ENCODE measurements at regions not wholly inside any gene's neighbourhood (a gene's known extent, or its start where the extent isn't known, plus 50 kb on each side); places are given as distances from the start of the nearest gene placed in this dataset.
"Not testable (repeated sequence)": the region's sequence is repeated elsewhere in the genome, so short reads cannot be mapped to it uniquely, and the experiment has no call there.

DNA sequence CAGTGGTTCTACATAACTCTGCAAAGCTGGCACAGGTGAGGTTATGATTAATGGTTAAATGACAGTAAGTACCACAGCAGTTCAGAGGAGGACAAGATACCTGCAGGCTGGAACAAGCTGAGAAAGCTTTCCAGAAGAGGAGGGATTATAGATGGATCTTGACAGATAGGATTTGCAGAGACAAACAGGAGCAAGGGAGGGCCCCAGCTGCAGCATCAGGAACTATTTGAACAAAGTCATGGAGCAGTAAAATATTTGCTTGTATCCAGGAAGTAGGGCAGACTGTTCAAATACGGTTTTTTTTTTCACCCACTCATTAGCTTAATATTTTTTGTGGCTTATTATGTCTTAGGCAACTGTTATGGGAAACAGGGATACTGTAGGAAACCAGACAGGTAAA is 144.4 kb upstream of the MAN1A1 start:
- in situ Hi-C loops (cut with HindIII; ENCODE audit: low pct_unique_long_range_greater_than_20kb, low sequenced_read_pairs), result no loop called here
- Histone ChIP-seq H3K27me3 (ENCODE audit: control insufficient read depth, insufficient read depth, low read length) (no peaks in the 10 kb centered on the region), H3K27ac (ENCODE audit: low read length) (no peak overlapping the region), H3K9me3 (ENCODE audit: control insufficient read depth, insufficient read depth, low read depth, low read length) (no peaks in the 10 kb centered on the region), H3K4me1 (ENCODE audit: control insufficient read depth, insufficient read depth, low read length) (no peaks in the 10 kb centered on the region), H3K4me3 (ENCODE audit: low read depth in 2 of 2, low read length in 2 of 2) (no peak overlapping the region), H3K36me3 (ENCODE audit: control insufficient read depth, insufficient read depth, low read length) (no peaks in the 10 kb centered on the region)
- no TSS peak for BruUV-seq (replicated peaks)
- DNase-seq (ENCODE audit: low read depth, low spot score) (no peak), ATAC-seq (no peak)
- ChIA-PET POLR2A (no interaction called here), CTCF (interaction anchor here (0.7 kb wide), 1 partner anchor 80 kb away, joined by 3 read pairs; no protein-coding TSS in a partner anchor)
- TF ChIP-seq TCF7L2 (IDR thresholded peaks at IDR 0.05; ENCODE audit: low read depth, low read length), result no peak
- TF ChIP-seq, protein P1, sequence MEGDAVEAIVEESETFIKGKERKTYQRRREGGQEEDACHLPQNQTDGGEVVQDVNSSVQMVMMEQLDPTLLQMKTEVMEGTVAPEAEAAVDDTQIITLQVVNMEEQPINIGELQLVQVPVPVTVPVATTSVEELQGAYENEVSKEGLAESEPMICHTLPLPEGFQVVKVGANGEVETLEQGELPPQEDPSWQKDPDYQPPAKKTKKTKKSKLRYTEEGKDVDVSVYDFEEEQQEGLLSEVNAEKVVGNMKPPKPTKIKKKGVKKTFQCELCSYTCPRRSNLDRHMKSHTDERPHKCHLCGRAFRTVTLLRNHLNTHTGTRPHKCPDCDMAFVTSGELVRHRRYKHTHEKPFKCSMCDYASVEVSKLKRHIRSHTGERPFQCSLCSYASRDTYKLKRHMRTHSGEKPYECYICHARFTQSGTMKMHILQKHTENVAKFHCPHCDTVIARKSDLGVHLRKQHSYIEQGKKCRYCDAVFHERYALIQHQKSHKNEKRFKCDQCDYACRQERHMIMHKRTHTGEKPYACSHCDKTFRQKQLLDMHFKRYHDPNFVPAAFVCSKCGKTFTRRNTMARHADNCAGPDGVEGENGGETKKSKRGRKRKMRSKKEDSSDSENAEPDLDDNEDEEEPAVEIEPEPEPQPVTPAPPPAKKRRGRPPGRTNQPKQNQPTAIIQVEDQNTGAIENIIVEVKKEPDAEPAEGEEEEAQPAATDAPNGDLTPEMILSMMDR (IDR thresholded peaks at IDR 0.05), result no peak
- intact Hi-C loops (cut with micrococcal nuclease; ENCODE audit: unreplicated experiment), result no loop called here

DNA sequence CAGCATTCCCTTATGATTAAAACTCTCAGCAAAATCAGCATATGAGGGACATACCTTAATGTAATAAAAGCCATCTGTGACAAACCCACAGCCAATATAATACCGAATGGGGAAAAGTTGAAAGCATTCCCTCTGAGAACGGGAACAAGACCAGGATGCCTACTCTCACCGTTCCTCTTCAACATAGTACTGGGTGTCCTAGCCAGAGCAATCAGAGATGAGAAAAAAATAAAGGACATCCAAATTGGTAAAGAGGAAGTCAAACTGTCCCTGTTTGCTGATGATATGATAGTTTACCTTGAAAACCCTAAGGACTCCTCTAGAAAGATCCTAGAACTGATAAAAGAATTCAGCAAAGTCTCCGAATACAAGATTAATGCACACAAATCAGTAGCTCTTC is 141.6 kb upstream of the MAN1A1 start:
- intact Hi-C loops (cut with micrococcal nuclease; ENCODE audit: unreplicated experiment); H3K9me3 ChIP-seq (ENCODE audit: control insufficient read depth, insufficient read depth, low read depth, low read length); H3K36me3 ChIP-seq (ENCODE audit: control insufficient read depth, insufficient read depth, low read length); BruUV-seq (replicated peaks); DNase-seq (ENCODE audit: low read depth, low spot score); H3K27ac ChIP-seq (ENCODE audit: low read length); in situ Hi-C loops (cut with HindIII; ENCODE audit: low pct_unique_long_range_greater_than_20kb, low sequenced_read_pairs); H3K4me3 ChIP-seq (ENCODE audit: low read depth in 2 of 2, low read length in 2 of 2); H3K4me1 ChIP-seq (ENCODE audit: control insufficient read depth, insufficient read depth, low read length); H3K27me3 ChIP-seq (ENCODE audit: control insufficient read depth, insufficient read depth, low read length); POLR2A ChIA-PET; CTCF ChIA-PET; ATAC-seq: not testable (repeated sequence)

DNA sequence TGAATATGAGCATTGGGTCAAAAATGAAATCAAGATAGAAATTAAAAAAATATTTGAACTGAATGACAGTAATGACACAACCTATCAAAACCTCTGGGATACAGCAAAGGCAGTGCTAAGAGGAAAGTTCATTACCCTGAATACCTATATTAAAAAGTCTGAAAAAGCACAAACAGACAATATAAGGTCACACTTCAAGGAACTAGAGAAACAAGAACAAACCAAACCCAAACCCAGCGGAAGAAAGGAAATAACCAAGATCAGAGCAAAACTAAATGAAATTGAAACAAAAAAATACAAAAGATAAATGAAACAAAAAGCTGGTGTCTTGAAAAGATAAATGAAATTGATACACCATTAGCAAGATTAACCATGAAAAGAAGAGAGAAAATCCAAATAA is 140.5 kb upstream of the MAN1A1 start:
- BruUV-seq (replicated peaks); H3K36me3 ChIP-seq (ENCODE audit: control insufficient read depth, insufficient read depth, low read length); H3K27me3 ChIP-seq (ENCODE audit: control insufficient read depth, insufficient read depth, low read length); POLR2A ChIA-PET; H3K9me3 ChIP-seq (ENCODE audit: control insufficient read depth, insufficient read depth, low read depth, low read length); H3K27ac ChIP-seq (ENCODE audit: low read length); intact Hi-C loops (cut with micrococcal nuclease; ENCODE audit: unreplicated experiment); H3K4me1 ChIP-seq (ENCODE audit: control insufficient read depth, insufficient read depth, low read length); DNase-seq (ENCODE audit: low read depth, low spot score); CTCF ChIA-PET; ATAC-seq; H3K4me3 ChIP-seq (ENCODE audit: low read depth in 2 of 2, low read length in 2 of 2); in situ Hi-C loops (cut with HindIII; ENCODE audit: low pct_unique_long_range_greater_than_20kb, low sequenced_read_pairs): not testable (repeated sequence)

DNA sequence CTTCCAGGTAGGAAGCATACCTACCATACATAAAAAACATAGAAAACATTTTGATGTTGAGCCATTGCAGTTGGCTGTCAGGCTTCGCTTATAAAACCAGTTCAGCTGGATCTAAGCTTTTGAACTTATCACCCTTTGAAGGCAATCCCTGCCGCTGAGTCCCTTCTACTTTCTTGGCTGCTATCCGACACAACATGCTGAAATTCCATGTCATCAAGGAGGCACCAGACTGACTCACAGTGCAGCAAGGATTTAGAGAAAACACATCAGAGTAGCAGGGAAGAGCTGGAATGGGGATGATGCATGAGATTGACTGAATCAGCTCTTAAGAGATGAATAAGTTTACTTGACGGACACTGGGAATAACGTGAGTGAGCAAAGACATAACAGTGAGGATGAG is 135.0 kb upstream of the MAN1A1 start:
- in situ Hi-C loops (cut with HindIII; ENCODE audit: low pct_unique_long_range_greater_than_20kb, low sequenced_read_pairs), result no loop called here
- Histone ChIP-seq H3K36me3 (ENCODE audit: control insufficient read depth, insufficient read depth, low read length) (no peaks in the 10 kb centered on the region), H3K4me3 (ENCODE audit: low read depth in 2 of 2, low read length in 2 of 2) (no peak overlapping the region), H3K27me3 (ENCODE audit: control insufficient read depth, insufficient read depth, low read length) (no peaks in the 10 kb centered on the region), H3K27ac (ENCODE audit: low read length) (no peak overlapping the region), H3K9me3 (ENCODE audit: control insufficient read depth, insufficient read depth, low read depth, low read length) (no peaks in the 10 kb centered on the region), H3K4me1 (ENCODE audit: control insufficient read depth, insufficient read depth, low read length) (no peaks in the 10 kb centered on the region)
- CTCF ChIA-PET, result no interaction called here
- intact Hi-C loops (cut with micrococcal nuclease; ENCODE audit: unreplicated experiment), result no loop called here
- ATAC-seq (no peak), DNase-seq (ENCODE audit: low read depth, low spot score) (no peak)
- no TSS peak for BruUV-seq (replicated peaks)
- TF ChIP-seq SIN3A (IDR thresholded peaks at IDR 0.05; ENCODE audit: borderline replicate concordance, insufficient read depth, low read depth, low read length) (no peak), POLR2AphosphoS5 (IDR thresholded peaks at IDR 0.05; ENCODE audit: low read depth, low read length) (no peak), TCF7L2 (IDR thresholded peaks at IDR 0.05; ENCODE audit: low read depth, low read length) (no peak)
- TF ChIP-seq, protein P1 (IDR thresholded peaks at IDR 0.05), result no peak
- TF ChIP-seq, protein P2, sequence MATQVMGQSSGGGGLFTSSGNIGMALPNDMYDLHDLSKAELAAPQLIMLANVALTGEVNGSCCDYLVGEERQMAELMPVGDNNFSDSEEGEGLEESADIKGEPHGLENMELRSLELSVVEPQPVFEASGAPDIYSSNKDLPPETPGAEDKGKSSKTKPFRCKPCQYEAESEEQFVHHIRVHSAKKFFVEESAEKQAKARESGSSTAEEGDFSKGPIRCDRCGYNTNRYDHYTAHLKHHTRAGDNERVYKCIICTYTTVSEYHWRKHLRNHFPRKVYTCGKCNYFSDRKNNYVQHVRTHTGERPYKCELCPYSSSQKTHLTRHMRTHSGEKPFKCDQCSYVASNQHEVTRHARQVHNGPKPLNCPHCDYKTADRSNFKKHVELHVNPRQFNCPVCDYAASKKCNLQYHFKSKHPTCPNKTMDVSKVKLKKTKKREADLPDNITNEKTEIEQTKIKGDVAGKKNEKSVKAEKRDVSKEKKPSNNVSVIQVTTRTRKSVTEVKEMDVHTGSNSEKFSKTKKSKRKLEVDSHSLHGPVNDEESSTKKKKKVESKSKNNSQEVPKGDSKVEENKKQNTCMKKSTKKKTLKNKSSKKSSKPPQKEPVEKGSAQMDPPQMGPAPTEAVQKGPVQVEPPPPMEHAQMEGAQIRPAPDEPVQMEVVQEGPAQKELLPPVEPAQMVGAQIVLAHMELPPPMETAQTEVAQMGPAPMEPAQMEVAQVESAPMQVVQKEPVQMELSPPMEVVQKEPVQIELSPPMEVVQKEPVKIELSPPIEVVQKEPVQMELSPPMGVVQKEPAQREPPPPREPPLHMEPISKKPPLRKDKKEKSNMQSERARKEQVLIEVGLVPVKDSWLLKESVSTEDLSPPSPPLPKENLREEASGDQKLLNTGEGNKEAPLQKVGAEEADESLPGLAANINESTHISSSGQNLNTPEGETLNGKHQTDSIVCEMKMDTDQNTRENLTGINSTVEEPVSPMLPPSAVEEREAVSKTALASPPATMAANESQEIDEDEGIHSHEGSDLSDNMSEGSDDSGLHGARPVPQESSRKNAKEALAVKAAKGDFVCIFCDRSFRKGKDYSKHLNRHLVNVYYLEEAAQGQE (IDR thresholded peaks at IDR 0.05; ENCODE audit: insufficient read depth in 1 of 2, low read depth in 2 of 2, low read length in 1 of 2), result no peak
- POLR2A ChIA-PET, result no interaction called here
